ENCODE measurements at regions not wholly inside any gene's neighbourhood (a gene's known extent, or its start where the extent isn't known, plus 50 kb on each side); places are given as distances from the start of the nearest gene placed in this dataset.
A peak's percentile ranks its signal among the peaks of the same experiment; 100 is the strongest.
"Not testable (repeated sequence)": the region's sequence is repeated elsewhere in the genome, so short reads cannot be mapped to it uniquely, and the experiment has no call there.

DNA sequence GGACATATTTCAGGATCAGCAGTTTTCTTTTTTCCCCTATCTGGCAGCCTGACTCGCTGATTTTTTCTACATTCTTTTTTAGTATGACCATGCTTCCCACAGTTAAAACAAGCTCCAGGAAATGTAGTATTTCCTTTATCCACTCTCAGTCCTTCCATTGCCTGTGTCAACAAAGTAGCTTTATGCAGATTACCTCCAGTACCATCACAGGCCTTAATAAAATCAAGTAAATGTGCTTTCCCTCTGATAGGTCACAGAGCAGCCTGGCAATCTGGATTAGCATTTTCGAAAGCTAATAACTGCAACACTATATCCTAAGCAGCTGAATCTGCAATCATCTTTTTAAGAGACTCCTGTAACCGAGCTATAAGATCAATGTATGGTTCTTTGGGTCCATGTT lies 432.6 kb upstream of the SGO1 start:
- not testable (repeated sequence) for DNase-seq

DNA sequence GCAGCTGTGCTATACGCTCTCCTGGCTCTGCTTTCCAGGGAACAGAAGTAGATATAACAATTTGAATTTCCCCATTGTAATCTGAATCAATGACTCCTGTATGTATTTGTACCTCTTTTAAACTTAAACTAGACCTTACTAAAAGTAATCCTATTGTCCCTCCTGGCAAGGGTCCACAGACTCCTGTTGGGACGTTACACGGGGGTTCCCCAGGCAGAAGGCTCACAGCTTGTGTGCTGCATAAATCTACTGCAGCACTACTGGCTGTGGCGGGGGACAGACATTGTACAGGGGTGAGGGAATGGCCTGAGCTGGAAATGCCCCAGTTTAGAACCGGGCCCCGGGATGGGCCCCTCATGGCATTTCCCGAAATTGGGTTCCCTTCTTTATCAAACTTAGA lies 432.2 kb upstream of the SGO1 start:
- not testable (repeated sequence) for DNase-seq

DNA sequence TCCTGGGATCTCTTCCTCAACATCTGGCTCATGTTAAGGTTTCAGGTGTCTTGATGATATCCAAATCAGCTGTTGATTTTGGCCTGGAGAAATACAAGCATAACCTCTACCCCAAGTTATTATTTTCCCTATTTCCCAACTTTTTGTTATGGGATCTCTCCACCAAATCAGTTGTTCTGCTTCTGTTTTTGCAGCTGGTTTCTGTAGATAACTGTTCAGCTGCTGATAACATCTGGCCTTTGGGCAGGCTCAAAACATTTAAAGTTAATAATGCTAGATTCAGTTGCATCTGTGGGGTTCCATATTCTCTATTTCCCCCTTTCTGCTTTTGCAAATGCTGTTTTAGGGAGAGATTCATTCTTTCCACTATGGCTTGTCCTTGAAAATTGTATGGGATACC lies 430.0 kb upstream of the SGO1 start:
- DNase-seq, result not testable (repeated sequence)

DNA sequence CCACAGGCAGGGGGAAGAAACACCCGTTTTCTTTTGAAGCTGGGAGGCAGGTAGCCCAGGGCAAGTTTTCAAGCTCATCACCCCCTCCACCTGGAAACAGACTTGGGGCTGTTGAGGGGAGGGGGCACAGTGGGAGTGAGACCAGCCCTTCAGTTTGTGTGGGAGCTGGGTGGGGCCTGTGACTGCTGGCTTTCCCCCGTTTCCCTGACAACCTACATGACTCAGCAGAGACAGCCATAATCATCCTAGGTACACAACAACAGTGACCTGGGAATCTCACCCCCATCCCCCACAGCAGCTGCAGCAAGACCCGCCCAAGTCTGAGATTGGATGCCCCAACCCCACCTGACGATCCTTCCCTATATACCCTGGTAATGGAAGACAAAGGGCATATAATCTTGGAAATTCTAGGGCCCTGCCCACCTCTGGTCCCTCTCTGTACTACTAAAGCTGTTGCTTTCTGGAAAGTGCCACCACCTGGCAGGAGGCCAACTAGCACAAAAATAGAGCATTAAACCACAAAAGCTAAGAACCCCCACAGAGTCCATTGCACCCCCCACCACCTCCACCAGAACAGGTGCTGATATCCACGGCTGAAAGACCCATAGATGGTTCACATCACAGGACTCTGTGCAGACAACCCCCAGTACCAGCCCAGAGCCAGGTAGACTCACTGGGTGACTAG lies 422.2 kb upstream of the SGO1 start:
- DNase-seq, result no peak

- DNase-seq, result no peak
These were observed 418.7 kb upstream of the SGO1 start for GRCh38 chr3:20604659-20605058.

- DNase-seq, result no peak
These were observed 403.3 kb upstream of the SGO1 start for GRCh38 chr3:20589275-20589674.

- DNase-seq, result no peak
These were observed 402.8 kb upstream of the SGO1 start for GRCh38 chr3:20588781-20589180.

- DNase-seq, result no peak
These were observed 397.6 kb upstream of the SGO1 start for GRCh38 chr3:20583648-20584047.

DNA sequence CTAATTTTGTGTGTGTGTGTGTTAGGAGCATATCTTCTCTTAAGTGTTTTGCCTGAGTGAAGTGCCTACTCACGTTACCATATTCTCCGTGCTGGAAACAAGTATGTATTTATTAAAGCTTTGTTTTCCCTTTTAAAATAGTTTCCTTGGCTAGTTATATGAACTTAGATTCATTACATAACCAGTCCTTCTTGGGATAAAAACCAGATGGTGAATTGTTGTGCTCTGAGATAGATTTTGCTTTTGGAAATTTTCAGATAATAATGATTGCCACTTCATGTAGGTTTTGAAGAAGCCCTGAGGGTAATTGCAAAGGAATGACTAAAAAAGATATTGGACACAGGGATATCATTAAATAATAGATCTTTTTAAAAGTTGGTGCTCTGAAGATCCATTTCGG lies 390.2 kb upstream of the SGO1 start:
- no peak for DNase-seq

GRCh38 chr3:20575146-20575545 lies 389.1 kb upstream of the SGO1 start:
- peak; percentile 93 for DNase-seq

GRCh38 chr3:20574746-20575145 lies 388.7 kb upstream of the SGO1 start:
- DNase-seq, result peak; percentile 94

DNA sequence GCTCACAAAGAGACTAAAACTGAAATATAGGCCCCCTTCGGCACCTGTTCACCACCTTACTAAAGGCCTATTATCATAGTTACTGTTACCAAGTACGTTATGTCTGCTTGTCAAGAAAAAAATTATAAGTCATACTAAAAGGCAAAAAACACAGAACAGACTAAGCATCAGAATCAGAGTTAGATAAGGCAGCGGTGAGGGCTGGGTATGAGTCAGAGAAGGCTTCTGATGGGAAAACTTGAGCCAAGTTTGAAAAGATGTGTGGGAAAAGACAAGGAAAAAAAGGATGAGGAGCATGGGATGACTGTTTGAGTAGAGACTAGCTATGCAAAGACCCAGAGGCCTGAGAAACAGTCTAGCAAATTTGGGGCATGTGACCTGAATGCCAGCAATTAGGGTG lies 387.2 kb upstream of the SGO1 start:
- DNase-seq, result peak; percentile 58

DNA sequence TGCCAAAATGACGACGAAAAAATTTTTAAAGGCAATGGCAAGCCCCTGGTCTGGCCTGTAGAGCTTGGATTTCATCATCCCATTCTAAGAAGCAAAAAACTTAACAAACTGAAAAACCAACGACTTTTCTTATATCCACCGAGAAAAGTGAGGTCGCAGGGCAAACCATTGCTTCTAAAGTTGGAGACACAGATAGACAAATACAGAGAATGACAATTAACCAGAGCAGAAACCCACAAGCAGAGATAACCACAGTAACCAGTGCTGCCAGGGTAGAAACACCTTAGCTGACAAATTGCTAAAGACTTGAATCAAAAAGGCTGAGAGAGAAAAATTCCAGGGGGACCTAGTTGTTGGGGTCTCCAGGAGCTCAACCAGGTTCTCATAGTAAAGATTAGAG lies 386.5 kb upstream of the SGO1 start:
- DNase-seq, result no peak

- DNase-seq, result peak; percentile 30
These were observed 383.3 kb upstream of the SGO1 start for GRCh38 chr3:20569310-20569709.

- no peak for DNase-seq
These were observed 379.0 kb upstream of the SGO1 start for GRCh38 chr3:20564966-20565365.

DNA sequence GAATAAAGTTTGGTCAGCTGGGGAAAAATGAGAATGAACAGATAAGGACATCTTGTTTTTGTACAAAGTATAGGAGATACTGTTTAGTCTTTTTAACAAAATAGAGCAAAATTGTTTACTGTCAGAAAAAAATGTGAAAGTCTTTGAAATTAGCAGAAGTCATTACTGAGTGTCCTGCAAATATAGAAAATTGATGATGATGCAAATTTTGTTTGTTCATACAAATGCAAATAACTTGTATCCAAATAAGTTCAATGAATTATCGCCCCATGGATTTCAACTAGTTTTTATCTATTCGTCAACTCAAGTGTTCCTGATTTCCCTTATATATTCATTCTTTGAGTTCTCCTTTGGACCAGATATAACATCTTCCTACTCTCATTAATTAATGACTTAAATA lies 378.0 kb upstream of the SGO1 start:
- DNase-seq, result no peak

- DNase-seq, result no peak
These were observed 377.2 kb upstream of the SGO1 start for GRCh38 chr3:20563251-20563650.

GRCh38 chr3:20561166-20561565 lies 375.2 kb upstream of the SGO1 start:
- DNase-seq, result peak; percentile 65

- DNase-seq, result not testable (repeated sequence)
These were observed 374.4 kb upstream of the SGO1 start for GRCh38 chr3:20560446-20560845.

- no peak for DNase-seq
These were observed 372.2 kb upstream of the SGO1 start for GRCh38 chr3:20558161-20558560.

DNA sequence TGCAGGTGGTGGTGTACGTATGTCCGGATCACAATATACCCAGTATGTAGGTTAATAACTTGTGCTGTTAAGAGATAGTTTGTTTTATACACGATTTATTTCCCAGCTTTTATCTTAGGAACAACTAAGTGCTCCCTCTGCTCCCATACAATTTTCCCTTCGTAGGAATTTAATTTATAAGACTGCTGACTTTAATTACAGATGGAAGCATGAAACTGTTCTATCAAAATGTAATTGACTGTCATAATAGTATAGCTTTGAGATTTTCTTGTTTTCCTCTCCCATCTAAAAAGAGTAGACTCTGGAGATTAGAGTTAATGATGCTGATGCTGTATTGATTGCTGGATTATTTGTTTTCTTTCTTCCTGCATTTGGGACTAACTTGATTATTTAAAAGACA lies 370.7 kb upstream of the SGO1 start:
- no peak for DNase-seq

GRCh38 chr3:20552605-20553275 lies 366.7 kb upstream of the SGO1 start:
- DNase-seq, result no peak

GRCh38 chr3:20547361-20548269 lies 361.6 kb upstream of the SGO1 start:
- DNase-seq, result not testable (repeated sequence)
